Fibroblast of lung (primary cell): ENCODE measurements at regions not wholly inside any gene's neighbourhood (a gene's known extent, or its start where the extent isn't known, plus 50 kb on each side); places are given as distances from the start of the nearest gene placed in this dataset.

Source experiments
- CTCF ChIP-seq, 2 donors: IDR thresholded peaks in 1 of 2; conservative IDR thresholded peaks in 1 of 2; 1 replicate in 1 of 2; 2 replicates in 1 of 2; pipeline ENCODE4 v1.5.1; 2011 to 2012; ENCODE audit warnings: low read length in 2 of 2, control low read depth in 1 of 2, inconsistent platforms in 1 of 2, low read depth in 1 of 2, mild to moderate bottlenecking in 1 of 2
- EZH2 ChIP-seq: IDR thresholded peaks from 2 replicates; pipeline ENCODE4 v1.5.1; 2012; ENCODE audit warnings: low read length, control low read depth, mild to moderate bottlenecking; ENCODE audit errors: missing control alignments

- TF ChIP-seq CTCF (conservative IDR thresholded peaks at IDR 0.05 in 1 of 2, IDR thresholded peaks at IDR 0.05 in 1 of 2; ENCODE audit: low read depth in 1 of 2, low read length in 2 of 2) (no peak), EZH2 (no peak)
Measured at GRCh38 chr4:19531906-19532848, 719.5 kb upstream of the SLIT2 start.
